Inflammatory macrophage treated with lipopolysaccharide for 4 hours (primary cell): ENCODE measurements at regions not wholly inside any gene's neighbourhood (a gene's known extent, or its start where the extent isn't known, plus 50 kb on each side); places are given as distances from the start of the nearest gene placed in this dataset.
"Not testable (repeated sequence)": the region's sequence is repeated elsewhere in the genome, so short reads cannot be mapped to it uniquely, and the experiment has no call there.

Source experiments
- DNase-seq: peaks from one replicate; pipeline ENCODE4 v3.0.0-alpha.2; 2020

DNA sequence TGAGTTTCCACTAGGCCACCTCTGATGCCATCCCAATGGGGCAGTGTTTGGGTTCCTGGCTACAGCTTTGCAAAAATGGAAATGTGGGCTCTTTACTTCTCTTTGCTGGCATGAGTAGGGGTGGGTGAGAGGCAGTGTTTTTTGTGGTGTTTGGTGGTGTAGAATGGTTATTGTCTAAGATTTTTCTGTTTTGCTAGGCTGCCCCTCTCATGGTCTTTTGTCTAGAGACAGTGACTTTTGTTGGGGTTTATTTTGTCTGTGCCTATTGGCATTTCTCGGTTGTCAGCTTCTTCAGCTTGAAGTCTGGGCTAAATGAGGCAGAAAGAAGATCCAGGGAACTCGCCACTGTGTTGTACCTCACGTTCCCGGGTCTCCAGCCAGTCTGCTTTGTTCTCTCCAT lies 112.1 kb downstream of the CENPF start:
- DNase-seq: no peak

- no peak for DNase-seq
Measured at GRCh38 chr1:214717351-214717750, 114.4 kb downstream of the CENPF start.

GRCh38 chr1:214718724-214719123 lies 115.7 kb downstream of the CENPF start:
- DNase-seq: no peak

DNA sequence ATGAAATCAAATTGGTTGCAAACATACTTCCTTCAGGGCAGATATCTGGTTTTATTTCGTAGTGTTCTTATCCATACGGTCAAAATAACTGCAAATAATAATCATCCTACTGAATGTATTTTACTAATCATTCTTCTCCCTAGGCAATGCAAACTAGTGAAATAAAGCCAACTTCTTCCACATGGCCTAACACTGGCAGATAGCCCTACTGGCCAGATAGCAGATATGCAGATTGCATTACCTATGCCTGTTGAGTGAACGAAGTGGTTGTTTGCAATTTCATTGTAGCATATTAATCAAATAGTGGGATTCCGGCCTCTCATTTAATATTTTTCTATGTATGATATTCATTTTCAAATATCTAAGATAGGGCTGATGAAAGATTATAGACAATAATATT lies 116.2 kb downstream of the CENPF start:
- DNase-seq: no peak

DNA sequence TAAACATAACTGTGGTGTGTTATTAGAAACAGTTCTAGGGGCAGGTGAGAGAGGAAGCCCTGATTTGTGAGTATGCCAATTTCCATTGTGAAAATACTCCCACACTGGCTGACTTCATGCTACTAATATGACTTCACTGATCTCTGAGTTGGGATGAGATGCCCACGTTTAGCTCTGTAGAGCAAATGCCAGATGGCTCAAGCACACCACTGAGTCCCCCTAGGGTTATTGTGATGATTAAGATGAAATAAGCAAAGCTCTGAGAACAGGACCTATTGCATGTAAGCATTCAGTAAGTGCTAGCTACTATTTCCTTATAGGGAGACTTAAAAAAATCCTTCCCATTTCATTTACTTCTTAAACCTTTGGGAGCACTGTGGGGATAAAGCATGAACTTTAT lies 117.6 kb downstream of the CENPF start:
- no peak for DNase-seq

DNA sequence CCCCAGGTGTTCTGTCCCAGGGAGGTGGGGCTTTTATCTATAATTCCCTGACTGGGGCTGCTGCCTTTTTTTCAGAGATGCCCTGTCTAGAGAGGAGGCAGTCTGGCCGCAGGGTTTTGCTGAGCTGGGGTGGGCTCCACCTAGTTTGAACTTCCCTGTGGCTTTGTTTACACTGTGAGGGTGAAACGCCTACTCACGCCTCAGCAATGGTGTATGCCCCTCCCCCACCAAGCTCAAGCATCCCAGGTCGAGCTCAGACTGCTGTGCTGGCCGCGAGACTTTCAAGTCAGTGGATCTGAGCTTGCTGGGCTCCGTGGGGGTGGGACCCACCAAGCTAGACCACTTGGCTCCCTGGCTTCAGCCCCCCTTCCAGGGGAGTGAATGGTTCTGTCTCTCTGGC lies 124.3 kb downstream of the CENPF start:
- DNase-seq: no peak

DNA sequence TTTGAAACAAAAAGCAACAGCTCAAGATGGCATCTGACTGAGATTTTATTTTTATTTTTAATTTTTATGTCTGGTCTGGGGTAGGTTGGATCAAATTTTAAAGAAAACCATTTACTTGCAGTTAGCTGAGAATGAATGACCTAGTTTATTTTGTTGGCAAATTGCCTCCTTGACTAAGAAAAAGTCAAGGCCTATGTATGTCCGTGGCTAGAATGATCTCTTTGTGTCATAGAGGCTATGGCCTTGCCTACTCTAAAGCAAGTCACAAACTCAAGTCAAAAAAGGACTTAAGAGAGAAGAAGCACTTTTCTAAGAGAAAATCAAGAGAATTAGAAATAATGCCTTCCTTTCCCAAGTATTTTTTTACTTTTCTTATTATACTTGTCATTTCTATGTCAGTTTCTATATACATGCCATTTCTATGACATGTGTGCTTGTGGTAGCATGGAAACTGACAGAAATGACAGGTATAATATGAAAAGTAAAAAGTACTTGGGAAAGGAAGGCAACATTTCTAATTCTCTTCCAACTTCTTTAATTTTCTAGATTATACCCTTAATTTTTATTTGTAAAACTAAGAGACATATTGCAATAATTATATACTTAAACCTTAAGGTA lies 136.7 kb downstream of the CENPF start:
- no peak for DNase-seq

- DNase-seq: no peak
Measured at GRCh38 chr1:214740471-214740870, 137.5 kb downstream of the CENPF start.

GRCh38 chr1:214747050-214747635 lies 144.1 kb downstream of the CENPF start:
- DNase-seq: no peak

DNA sequence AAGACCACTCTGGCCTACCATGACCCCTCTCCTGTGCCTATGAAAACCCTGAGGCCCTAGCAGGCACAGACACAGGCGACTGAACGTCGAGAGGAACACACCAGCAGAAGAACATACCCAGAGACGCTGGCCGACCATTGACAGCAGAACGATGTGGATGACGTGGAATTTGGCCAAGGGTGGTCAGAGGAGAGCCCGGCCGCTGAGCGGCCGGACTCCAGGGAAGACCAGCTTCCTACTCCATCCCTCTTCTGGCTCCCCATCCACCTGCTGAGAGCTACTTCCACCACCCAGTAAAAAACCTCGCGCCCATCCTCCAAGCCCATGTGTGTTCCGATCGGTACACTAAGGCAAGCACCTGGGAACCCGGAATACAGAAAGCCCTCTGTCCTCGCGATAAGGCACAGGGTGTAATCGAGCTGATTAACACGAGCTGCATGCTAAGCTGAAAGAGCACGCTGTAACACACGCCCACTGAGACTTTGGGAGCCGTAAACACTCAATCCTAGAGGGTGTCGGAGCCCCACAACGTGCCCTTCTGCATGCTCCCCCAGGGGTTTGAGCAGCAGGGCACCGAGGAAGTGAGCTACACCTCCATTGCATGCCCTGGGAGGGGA lies 150.3 kb downstream of the CENPF start:
- DNase-seq: no peak

- no peak for DNase-seq
Measured at GRCh38 chr1:214761030-214761429, 158.0 kb downstream of the CENPF start.

DNA sequence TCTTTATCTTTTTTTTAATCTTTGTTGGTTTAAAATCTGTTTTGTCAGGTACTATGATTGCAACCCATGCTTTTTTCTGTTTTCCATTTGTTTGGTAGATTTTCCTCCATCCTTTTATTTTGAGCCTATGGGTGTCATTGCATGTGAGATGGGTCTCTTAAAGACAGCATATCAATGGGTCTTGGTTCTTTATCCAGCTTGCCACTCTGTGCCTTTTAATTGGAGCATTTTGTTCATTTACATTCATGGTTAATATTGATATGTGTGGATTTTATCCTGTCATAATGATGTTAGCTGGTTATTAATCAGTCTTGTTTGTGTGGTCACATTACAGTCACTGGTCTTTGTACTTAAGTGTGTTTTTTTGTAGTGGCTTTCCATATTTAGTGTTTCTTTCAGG lies 159.9 kb downstream of the CENPF start:
- no peak for DNase-seq

GRCh38 chr1:214764502-214764901 lies 161.5 kb downstream of the CENPF start:
- DNase-seq: no peak

DNA sequence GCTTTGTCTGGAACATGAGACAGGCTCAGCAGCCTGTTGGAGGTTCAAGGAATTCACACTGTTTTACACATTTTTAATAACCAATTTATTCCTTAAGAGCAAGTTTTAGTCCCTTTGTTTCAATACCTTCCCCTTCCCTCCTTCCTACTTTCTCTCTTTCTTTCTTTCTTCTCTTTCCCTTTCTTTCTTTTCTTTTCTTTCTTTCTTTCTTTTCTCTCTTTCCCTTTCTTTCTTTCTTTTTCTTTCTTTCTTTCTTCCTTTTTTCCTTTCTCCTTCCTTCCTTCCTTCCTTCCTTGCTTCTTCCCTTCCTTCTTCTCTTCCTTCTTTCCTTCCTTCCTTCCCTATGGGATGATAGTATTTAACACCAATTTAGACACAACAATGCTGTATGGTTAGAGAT lies 164.2 kb downstream of the CENPF start:
- no peak for DNase-seq

GRCh38 chr1:214769666-214770065 lies 166.7 kb downstream of the CENPF start:
- DNase-seq: not testable (repeated sequence)

DNA sequence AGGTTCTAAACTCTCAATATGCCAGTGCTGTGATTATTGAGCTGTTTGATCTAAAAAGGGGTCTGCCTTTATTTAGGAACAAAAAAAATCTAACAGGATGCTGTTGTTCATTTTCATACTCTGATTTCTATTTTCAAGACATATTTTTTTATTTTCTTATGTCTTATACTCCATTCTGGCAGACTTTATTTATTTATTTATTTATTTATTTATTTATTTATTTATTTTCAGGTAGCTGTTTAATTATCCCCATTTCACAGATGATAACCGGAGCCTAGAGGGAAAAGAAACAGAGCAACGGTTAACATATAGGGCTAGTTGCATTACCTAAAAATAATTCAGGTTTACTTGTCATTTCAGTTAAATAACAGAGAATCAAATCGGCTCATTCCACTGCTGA lies 174.4 kb downstream of the CENPF start:
- no peak for DNase-seq

DNA sequence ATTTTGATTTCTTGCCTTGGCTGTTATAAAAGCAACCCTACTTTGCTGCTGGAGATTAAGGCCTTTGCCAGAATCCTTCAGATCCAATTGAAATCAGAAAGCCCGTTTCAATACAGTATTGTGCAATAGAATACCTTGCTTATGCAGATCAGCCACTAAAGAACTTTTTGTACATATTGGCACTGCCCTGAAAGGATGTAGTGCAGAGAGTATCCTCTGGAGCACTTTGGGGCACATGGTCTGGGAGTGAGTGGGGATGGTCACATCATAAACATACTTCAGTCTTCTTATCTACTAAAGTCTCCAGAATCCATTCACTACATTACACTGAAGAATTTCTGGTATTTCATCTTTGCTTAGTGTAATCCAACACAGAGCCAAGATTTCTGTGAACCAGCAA lies 189.0 kb downstream of the CENPF start:
- DNase-seq: no peak

DNA sequence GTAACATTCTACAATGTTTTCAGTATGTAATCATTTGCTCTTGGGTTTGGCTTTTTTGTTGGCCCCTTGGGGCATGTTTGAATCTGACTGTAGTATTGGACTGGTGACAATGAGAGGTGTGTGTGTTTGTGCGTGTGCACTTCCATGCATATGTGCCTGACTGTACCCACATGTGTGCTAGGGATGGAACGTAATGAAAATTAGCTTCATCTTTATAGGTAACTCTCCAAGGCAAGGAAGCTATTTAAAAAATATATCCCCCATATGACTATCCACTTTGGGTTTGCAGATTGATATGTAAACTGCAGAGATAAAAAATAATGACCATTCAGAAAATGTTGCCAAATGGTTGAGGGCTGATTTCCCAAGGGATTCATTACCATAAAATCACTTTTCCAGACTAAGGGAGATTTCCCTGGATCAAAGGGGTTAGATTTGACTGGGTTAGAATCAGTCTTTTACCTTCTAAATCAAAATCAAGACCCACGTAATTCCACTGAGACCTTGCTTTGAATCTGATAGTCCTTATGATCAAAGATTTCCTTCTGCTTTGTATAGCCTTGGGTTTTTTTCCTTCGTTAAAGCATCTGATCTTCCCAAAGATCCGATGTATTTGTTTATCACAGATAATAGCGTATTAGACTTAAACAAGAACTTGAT lies 189.7 kb downstream of the CENPF start:
- no peak for DNase-seq

DNA sequence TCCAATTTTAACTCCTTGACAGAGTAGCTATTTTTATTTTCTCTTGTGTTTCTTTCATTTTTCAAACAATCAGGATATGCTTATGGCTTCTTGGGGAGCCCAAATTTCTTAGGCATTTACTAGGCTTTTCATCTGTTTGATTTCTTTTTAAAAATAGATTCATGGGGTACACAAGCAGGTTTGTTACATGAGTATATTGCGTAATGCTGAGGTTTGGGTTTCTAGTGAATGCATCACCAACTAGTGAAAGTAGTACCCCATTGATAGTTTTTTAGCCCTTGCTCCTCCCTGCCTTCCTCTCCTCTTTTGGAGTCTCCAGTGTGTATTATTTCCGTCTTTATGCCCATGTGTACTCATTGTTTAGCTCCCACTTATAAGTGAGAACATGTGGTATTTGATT lies 190.7 kb downstream of the CENPF start:
- DNase-seq: no peak

GRCh38 chr1:214801191-214801590 lies 198.2 kb downstream of the CENPF start:
- no peak for DNase-seq

- DNase-seq: no peak
Measured at GRCh38 chr1:214808845-214809460, 206.0 kb downstream of the CENPF start.

- DNase-seq: no peak
Measured at GRCh38 chr1:214816603-214817002, 213.6 kb downstream of the CENPF start.

GRCh38 chr1:214823311-214824117 lies 220.5 kb downstream of the CENPF start:
- DNase-seq: no peak
